ENCODE measurements at regions not wholly inside any gene's neighbourhood (a gene's known extent, or its start where the extent isn't known, plus 50 kb on each side); places are given as distances from the start of the nearest gene placed in this dataset.

DNA sequence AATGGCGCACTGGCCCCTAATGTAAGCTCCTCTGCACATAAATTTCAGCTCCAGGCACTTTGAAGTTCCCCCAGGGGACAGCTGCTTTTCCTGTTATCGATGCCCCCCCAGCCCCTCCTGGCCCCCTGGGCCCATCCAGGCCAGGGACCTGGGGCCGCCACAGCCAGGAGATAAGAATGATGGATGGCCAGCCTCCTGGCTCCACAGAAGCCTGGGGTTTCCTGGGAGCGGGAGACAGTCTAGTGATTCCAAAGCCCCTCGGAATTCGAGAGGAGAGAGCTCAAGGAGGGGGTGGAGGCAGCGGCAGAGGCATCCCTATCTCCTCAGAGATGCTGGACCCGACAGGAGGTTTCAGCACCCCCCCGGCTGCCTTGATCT lies 98.4 kb upstream of the HAND1 start:
- no peaks in the 10 kb centered on the region for H3K4me1 Mint-ChIP-seq (ENCODE audit: low read depth)
- TF ChIP-seq CTCF (IDR thresholded peaks at IDR 0.05): no peak
- DNase-seq: no peak
- H3K4me3 Mint-ChIP-seq: no peak overlapping the region
- no peaks in the 10 kb centered on the region for H3K36me3 Mint-ChIP-seq (ENCODE audit: low read depth)
- ATAC-seq: no peak
- no peaks in the 10 kb centered on the region for H3K9me3 Mint-ChIP-seq
- no peak overlapping the region for H3K27ac Mint-ChIP-seq
- intact Hi-C loops (cut with micrococcal nuclease): no loop called here
- H3K27me3 Mint-ChIP-seq: peaks cover 19% of the 10 kb centered on the region
- ChIA-PET CTCF (interaction anchor here (0.6 to 1.0 kb wide), 2 partner anchors 106 to 108 kb away, joined by 3 to 4 read pairs; no protein-coding TSS in a partner anchor), POLR2A (no interaction called here)

DNA sequence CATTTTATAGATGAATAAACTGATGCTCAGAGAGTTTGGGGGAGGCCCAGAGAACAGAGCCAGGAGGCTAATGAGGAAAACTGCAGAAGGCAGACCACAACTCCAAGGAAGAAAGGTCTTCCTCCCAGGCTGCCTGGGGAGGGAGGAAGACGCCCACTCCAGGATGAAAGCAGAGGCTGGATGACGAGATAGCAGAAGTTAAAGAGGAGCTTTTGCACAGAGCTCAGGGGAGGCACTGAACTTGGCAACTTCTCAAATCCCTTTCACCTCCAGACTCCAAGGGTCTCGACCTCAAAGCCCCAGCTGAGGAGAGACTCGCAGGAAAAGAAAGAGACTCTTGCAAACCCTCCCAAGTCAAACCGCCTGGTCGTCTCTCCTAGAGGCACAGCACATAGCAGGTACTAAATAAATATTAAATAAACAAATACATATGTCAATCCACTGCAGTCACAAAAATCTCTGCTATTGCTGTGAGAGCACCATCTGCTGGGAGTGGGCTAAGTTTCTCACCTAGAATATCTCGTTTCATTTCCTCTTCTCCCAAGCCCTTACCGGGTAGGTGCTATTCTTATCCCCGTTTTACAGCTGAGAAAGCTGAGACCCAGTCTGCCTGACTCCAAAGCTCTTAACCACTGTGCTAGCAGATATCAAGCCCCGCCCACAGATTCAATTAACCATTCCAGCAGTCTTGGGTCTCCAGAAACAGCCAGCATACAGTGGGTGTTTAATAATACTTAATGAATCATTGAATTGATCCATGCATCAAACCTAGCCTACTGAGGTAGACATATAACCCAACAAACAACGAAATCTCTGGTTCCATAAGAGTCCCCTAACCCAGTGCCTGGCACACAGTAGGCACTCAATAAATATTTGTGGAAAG lies 97.8 kb upstream of the HAND1 start:
- POLR2A ChIA-PET: no interaction called here
- ATAC-seq (no peak), DNase-seq (no peak)
- CTCF ChIA-PET: interaction anchor here (0.6 to 3.0 kb wide), 4 partner anchors 55 to 108 kb away, joined by 3 to 10 read pairs (median 4); no protein-coding TSS in a partner anchor
- Mint-ChIP-seq H3K4me1 (ENCODE audit: low read depth) (no peaks in the 10 kb centered on the region), H3K9me3 (no peaks in the 10 kb centered on the region), H3K27ac (no peak overlapping the region), H3K4me3 (no peak overlapping the region), H3K36me3 (ENCODE audit: low read depth) (no peaks in the 10 kb centered on the region), H3K27me3 (peaks cover 19% of the 10 kb centered on the region)
- TF ChIP-seq CTCF (IDR thresholded peaks at IDR 0.05): no peak
- intact Hi-C loops (cut with micrococcal nuclease): no loop called here

- Mint-ChIP-seq H3K27ac (no peak overlapping the region), H3K9me3 (no peaks in the 10 kb centered on the region), H3K4me3 (no peak overlapping the region), H3K27me3 (peaks cover 19% of the 10 kb centered on the region), H3K4me1 (ENCODE audit: low read depth) (no peaks in the 10 kb centered on the region), H3K36me3 (ENCODE audit: low read depth) (no peaks in the 10 kb centered on the region)
- ChIA-PET POLR2A (no interaction called here), CTCF (interaction anchor here (0.9 to 3.0 kb wide), 2 partner anchors 52 to 104 kb away, joined by 3 to 10 read pairs; no protein-coding TSS in a partner anchor)
- ATAC-seq (no peak), DNase-seq (no peak)
- intact Hi-C loops (cut with micrococcal nuclease): no loop called here
- no peak for TF ChIP-seq CTCF (IDR thresholded peaks at IDR 0.05)
Observed at GRCh38 chr5:154573011-154573410, 95.0 kb upstream of the HAND1 start.

DNA sequence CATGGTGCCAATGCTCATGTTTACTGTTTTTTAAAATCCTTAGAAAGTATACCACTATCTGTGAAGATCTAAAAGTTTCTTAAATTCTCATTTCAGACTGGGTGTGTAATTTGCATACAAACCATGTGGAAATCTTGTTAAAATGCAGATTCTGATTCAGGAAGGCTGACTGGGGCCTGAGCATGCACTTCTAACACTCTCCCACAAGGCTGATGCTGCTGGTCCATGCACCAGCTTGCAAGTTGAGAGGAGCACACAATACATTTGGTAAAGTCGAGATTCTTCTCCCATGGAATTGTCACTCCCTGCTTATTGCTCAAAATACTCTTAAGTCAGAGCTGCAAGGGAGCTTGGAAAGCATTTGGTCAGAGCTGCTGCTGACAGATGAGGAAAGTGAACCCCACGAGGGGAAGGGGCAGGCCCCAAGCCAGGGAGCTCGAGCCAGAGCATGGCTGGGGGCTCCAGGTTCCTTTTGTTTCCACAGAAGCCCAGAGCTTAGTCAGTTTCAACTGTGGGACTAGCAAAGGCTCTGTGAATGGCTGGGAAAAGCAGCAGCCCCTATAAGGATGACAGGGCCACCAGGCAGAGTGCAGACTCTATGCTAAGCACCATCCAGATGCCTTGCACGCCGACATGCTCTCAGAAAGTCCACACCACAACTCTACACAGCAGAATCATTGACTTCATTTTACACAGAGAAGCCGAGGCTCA lies 93.5 kb upstream of the HAND1 start:
- intact Hi-C loops (cut with micrococcal nuclease): no loop called here
- no peaks in the 10 kb centered on the region for H3K9me3 Mint-ChIP-seq
- H3K27ac Mint-ChIP-seq: no peak overlapping the region
- ATAC-seq (no peak), DNase-seq (no peak)
- CTCF ChIA-PET: interaction anchor here (0.9 to 1.7 kb wide), 2 partner anchors 50 to 105 kb away, joined by 4 to 5 read pairs; no protein-coding TSS in a partner anchor
- H3K36me3 Mint-ChIP-seq (ENCODE audit: low read depth): no peaks in the 10 kb centered on the region
- no peak for TF ChIP-seq CTCF (IDR thresholded peaks at IDR 0.05)
- POLR2A ChIA-PET: no interaction called here
- H3K4me3 Mint-ChIP-seq: no peak overlapping the region
- peaks cover 15% of the 10 kb centered on the region for H3K27me3 Mint-ChIP-seq
- no peaks in the 10 kb centered on the region for H3K4me1 Mint-ChIP-seq (ENCODE audit: low read depth)
